Mesenchymal stem cell (in vitro differentiated cells and primary cell): ENCODE measurements at regions not wholly inside any gene's neighbourhood (a gene's known extent, or its start where the extent isn't known, plus 50 kb on each side); places are given as distances from the start of the nearest gene placed in this dataset.

Source experiments
- DNase-seq: peaks from one replicate; pipeline ENCODE4 v3.0.0-alpha.2; 2013
- H2AFZ ChIP-seq: one replicate; pipeline ENCODE4 v1.6.1; 2013; ENCODE audit warnings: low read depth, mild to moderate bottlenecking, control low read depth, inconsistent platforms, low read length, moderate library complexity
- H2AK5ac ChIP-seq: 2 replicates; pipeline ENCODE4 v1.6.1; 2013; ENCODE audit warnings: low read length, moderate library complexity, mild to moderate bottlenecking, inconsistent platforms; ENCODE audit not compliant: severe bottlenecking
- H2BK120ac ChIP-seq: one replicate; pipeline ENCODE4 v1.6.1; 2013; ENCODE audit warnings: low read depth, mild to moderate bottlenecking, inconsistent platforms, low read length, moderate library complexity
- H2BK12ac ChIP-seq, 2 experiments: one replicate each; pipeline ENCODE4 v1.6.1; 2013; ENCODE audit warnings: inconsistent platforms in 2 of 2, low read length in 2 of 2, mild to moderate bottlenecking in 2 of 2, moderate library complexity in 2 of 2, control low read depth in 1 of 2
- H2BK15ac ChIP-seq: one replicate; pipeline ENCODE4 v1.6.1; 2013; ENCODE audit warnings: mild to moderate bottlenecking, low read depth, inconsistent platforms; ENCODE audit not compliant: poor library complexity, severe bottlenecking
- H2BK5ac ChIP-seq: 2 replicates; pipeline ENCODE4 v1.6.1; 2013; ENCODE audit warnings: low read depth, mild to moderate bottlenecking, low read length, control low read depth, inconsistent platforms; ENCODE audit not compliant: poor library complexity, severe bottlenecking
- H3K14ac ChIP-seq, 2 experiments: one replicate each; pipeline ENCODE4 v1.6.1; 2013; ENCODE audit warnings: inconsistent platforms in 2 of 2, low read length in 2 of 2, control low read depth in 1 of 2, mild to moderate bottlenecking in 1 of 2, moderate library complexity in 1 of 2
- H3K18ac ChIP-seq, 2 experiments: one replicate each; pipeline ENCODE4 v1.6.1; 2013; ENCODE audit warnings: inconsistent platforms in 2 of 2, low read length in 2 of 2, control low read depth in 1 of 2, low read depth in 1 of 2, mild to moderate bottlenecking in 1 of 2
- H3K23ac ChIP-seq, 2 experiments: one replicate each; pipeline ENCODE4 v1.6.1; 2013; ENCODE audit warnings: inconsistent platforms in 2 of 2, low read length in 2 of 2, mild to moderate bottlenecking in 2 of 2, moderate library complexity in 2 of 2, control low read depth in 1 of 2
- H3K27ac ChIP-seq: 2 replicates; pipeline ENCODE4 v1.5.1; 2013; ENCODE audit warnings: mild to moderate bottlenecking, moderate library complexity, low read length, control low read depth, inconsistent platforms; ENCODE audit not compliant: poor library complexity, severe bottlenecking
- H3K27me3 ChIP-seq, 2 experiments: 2 replicates each; pipeline versions ENCODE4 v1.6.1 to v1.7.0; 2013; ENCODE audit warnings: low read length in 2 of 2, mild to moderate bottlenecking in 2 of 2, moderate library complexity in 2 of 2, control low read depth in 1 of 2, inconsistent platforms in 1 of 2; ENCODE audit not compliant: control insufficient read depth in 1 of 2, insufficient read depth in 1 of 2
- H3K36me3 ChIP-seq, 2 experiments: 2 replicates each; pipeline versions ENCODE4 v1.6.1 to v1.7.0; 2013; ENCODE audit warnings: low read length in 2 of 2, control low read depth in 1 of 2, inconsistent platforms in 1 of 2, low read depth in 1 of 2, mild to moderate bottlenecking in 1 of 2; ENCODE audit not compliant: insufficient read depth in 2 of 2, control insufficient read depth in 1 of 2
- H3K4ac ChIP-seq, 2 experiments: one replicate each; pipeline ENCODE4 v1.6.1; 2013; ENCODE audit warnings: inconsistent platforms in 2 of 2, low read length in 2 of 2, mild to moderate bottlenecking in 2 of 2, moderate library complexity in 2 of 2, control low read depth in 1 of 2, low read depth in 1 of 2
- H3K4me1 ChIP-seq: 2 replicates; pipeline ENCODE4 v1.6.1; 2013; ENCODE audit warnings: low read depth, low read length, control low read depth; ENCODE audit not compliant: control insufficient read depth, insufficient read depth
- H3K4me2 ChIP-seq: 2 replicates; pipeline ENCODE4 v1.6.1; 2013; ENCODE audit warnings: low read length, mild to moderate bottlenecking, inconsistent platforms; ENCODE audit not compliant: poor library complexity, severe bottlenecking
- H3K4me3 ChIP-seq, 2 experiments: 2 replicates each; pipeline versions ENCODE4 v1.5.1 to v1.7.0; 2013; ENCODE audit warnings: low read length in 2 of 2, mild to moderate bottlenecking in 2 of 2, control low read depth in 1 of 2, low read depth in 1 of 2; ENCODE audit not compliant: insufficient read depth in 1 of 2
- H3K79me1 ChIP-seq: replicated peaks from 2 replicates; pipeline ENCODE4 v1.6.1; 2013; ENCODE audit warnings: mild to moderate bottlenecking, control low read depth, low read length, inconsistent platforms; ENCODE audit not compliant: poor library complexity, severe bottlenecking
- H3K9ac ChIP-seq: 2 replicates; pipeline ENCODE4 v1.7.0; 2013; ENCODE audit warnings: mild to moderate bottlenecking, low read length, moderate library complexity
- H3K9me3 ChIP-seq: 2 replicates; pipeline ENCODE4 v1.7.0; 2013; ENCODE audit warnings: mild to moderate bottlenecking, low read length; ENCODE audit not compliant: control insufficient read depth
- H4K8ac ChIP-seq: one replicate; pipeline ENCODE4 v1.6.1; 2013; ENCODE audit warnings: inconsistent platforms, mild to moderate bottlenecking, low read length, moderate library complexity
- H4K91ac ChIP-seq: one replicate; pipeline ENCODE4 v1.6.1; 2013; ENCODE audit warnings: mild to moderate bottlenecking, low read length, inconsistent platforms
- WGBS: methylation state at CpG from one replicate; pipeline ENCODE4 v1.1.7; 2013; ENCODE audit warnings: mixed read lengths; 5-methylcytosine and 5-hydroxymethylcytosine counted together

- peak; percentile 4 for DNase-seq
- no peaks in the 10 kb centered on the region for H3K36me3 ChIP-seq
- no peak overlapping the region for H2AFZ ChIP-seq
- no peak overlapping the region for H4K8ac ChIP-seq
- no peak overlapping the region for H3K14ac ChIP-seq
- no peak overlapping the region for H2BK5ac ChIP-seq
- H3K4me3 ChIP-seq = no peak overlapping the region
- no peak overlapping the region for H2BK120ac ChIP-seq
- peaks cover 0 to 6% of the 10 kb centered on the region in 2 experiments for H3K27me3 ChIP-seq
- no peak overlapping the region for H3K4me2 ChIP-seq
- no peak overlapping the region for H2BK12ac ChIP-seq
- 36% methylated on average over 2 of the region's 2 CpGs for WGBS
- H3K9me3 ChIP-seq = peaks cover 6% of the 10 kb centered on the region
- no peaks in the 10 kb centered on the region for H3K4me1 ChIP-seq
- no peak overlapping the region for H2BK15ac ChIP-seq
- H3K79me1 ChIP-seq = no peaks in the 10 kb centered on the region
- H3K18ac ChIP-seq = no peak overlapping the region
- no peak overlapping the region for H3K27ac ChIP-seq
- no peak overlapping the region for H4K91ac ChIP-seq
- H3K9ac ChIP-seq = no peak overlapping the region
- H2AK5ac ChIP-seq = no peak overlapping the region
- H3K4ac ChIP-seq = no peak overlapping the region
- no peak overlapping the region for H3K23ac ChIP-seq
Observed at GRCh38 chr12:5230156-5230555, 186.5 kb downstream of the KCNA5 start.

- Histone ChIP-seq H3K4me3 (no peak overlapping the region), H3K23ac (no peak overlapping the region), H2BK12ac (no peak overlapping the region), H3K9me3 (peaks cover 6% of the 10 kb centered on the region), H3K27me3 (peaks cover 0 to 6% of the 10 kb centered on the region in 2 experiments), H2BK15ac (no peak overlapping the region), H2AK5ac (no peak overlapping the region), H3K18ac (no peak overlapping the region), H3K9ac (no peak overlapping the region), H4K91ac (no peak overlapping the region), H3K4me2 (no peak overlapping the region), H3K36me3 (no peaks in the 10 kb centered on the region), H4K8ac (no peak overlapping the region), H3K4me1 (no peaks in the 10 kb centered on the region), H3K14ac (no peak overlapping the region), H2AFZ (no peak overlapping the region), H3K79me1 (no peaks in the 10 kb centered on the region), H2BK5ac (no peak overlapping the region), H2BK120ac (no peak overlapping the region), H3K4ac (no peak overlapping the region), H3K27ac (no peak overlapping the region)
- 82% methylated on average over 2 of the region's 3 CpGs for WGBS
- no peak for DNase-seq
Observed at GRCh38 chr12:5230861-5231260, 187.2 kb downstream of the KCNA5 start.

- H2BK12ac ChIP-seq = no peak overlapping the region
- no peak overlapping the region for H3K9ac ChIP-seq
- H2BK15ac ChIP-seq = no peak overlapping the region
- WGBS = 79% methylated on average over 3 of the region's 3 CpGs
- H3K4ac ChIP-seq = no peak overlapping the region
- no peak overlapping the region for H3K14ac ChIP-seq
- H3K27me3 ChIP-seq = peaks cover 0 to 14% of the 10 kb centered on the region in 2 experiments
- H3K27ac ChIP-seq = no peak overlapping the region
- no peaks in the 10 kb centered on the region for H3K4me1 ChIP-seq
- DNase-seq = no peak
- H2AFZ ChIP-seq = no peak overlapping the region
- H4K8ac ChIP-seq = no peak overlapping the region
- no peak overlapping the region for H2BK120ac ChIP-seq
- H4K91ac ChIP-seq = no peak overlapping the region
- no peaks in the 10 kb centered on the region for H3K36me3 ChIP-seq
- H3K4me2 ChIP-seq = no peak overlapping the region
- no peaks in the 10 kb centered on the region for H3K79me1 ChIP-seq
- H2BK5ac ChIP-seq = no peak overlapping the region
- no peak overlapping the region for H3K18ac ChIP-seq
- H2AK5ac ChIP-seq = no peak overlapping the region
- peaks cover 6% of the 10 kb centered on the region for H3K9me3 ChIP-seq
- no peak overlapping the region for H3K23ac ChIP-seq
- H3K4me3 ChIP-seq = no peak overlapping the region
Observed at GRCh38 chr12:5232291-5232690, 188.6 kb downstream of the KCNA5 start.

GRCh38 chr12:5232826-5233500, 189.3 kb downstream of the KCNA5 start:
- peaks cover 6% of the 10 kb centered on the region for H3K9me3 ChIP-seq
- H3K36me3 ChIP-seq = no peaks in the 10 kb centered on the region
- H3K14ac ChIP-seq = no peak overlapping the region
- no peak overlapping the region for H3K18ac ChIP-seq
- no peak overlapping the region for H3K23ac ChIP-seq
- H4K91ac ChIP-seq = no peak overlapping the region
- peaks cover 0 to 15% of the 10 kb centered on the region in 2 experiments for H3K27me3 ChIP-seq
- H3K9ac ChIP-seq = no peak overlapping the region
- H2BK5ac ChIP-seq = no peak overlapping the region
- no peak for DNase-seq
- no peak overlapping the region for H4K8ac ChIP-seq
- H2AK5ac ChIP-seq = no peak overlapping the region
- H3K79me1 ChIP-seq = no peaks in the 10 kb centered on the region
- no peak overlapping the region for H3K27ac ChIP-seq
- H3K4me1 ChIP-seq = no peaks in the 10 kb centered on the region
- H2BK12ac ChIP-seq = no peak overlapping the region
- H2AFZ ChIP-seq = no peak overlapping the region
- H3K4ac ChIP-seq = no peak overlapping the region
- no peak overlapping the region for H2BK120ac ChIP-seq
- no peak overlapping the region for H2BK15ac ChIP-seq
- no peak overlapping the region for H3K4me3 ChIP-seq
- no peak overlapping the region for H3K4me2 ChIP-seq
- WGBS = 66% methylated on average over 14 of the region's 14 CpGs
